ENCODE measurements at regions not wholly inside any gene's neighbourhood (a gene's known extent, or its start where the extent isn't known, plus 50 kb on each side); places are given as distances from the start of the nearest gene placed in this dataset.

DNA sequence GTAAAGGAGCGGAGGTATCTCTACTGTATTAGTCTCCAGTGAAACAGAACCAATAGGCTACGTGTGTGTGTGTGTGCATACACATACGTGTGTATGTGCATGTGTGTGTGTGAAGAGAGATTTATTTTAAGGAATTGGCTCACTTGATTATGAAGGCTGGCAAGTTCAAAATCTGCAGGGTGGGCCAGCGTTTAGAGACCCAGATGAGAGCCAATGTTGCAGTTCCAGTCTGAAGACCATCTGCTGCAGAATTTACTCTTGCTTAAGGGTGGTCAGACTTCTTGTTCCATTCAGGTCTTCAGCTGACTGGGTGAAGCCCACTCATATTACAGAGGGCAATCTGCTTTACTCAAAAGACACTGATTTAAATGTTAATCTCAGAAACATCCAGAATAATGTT lies 119.2 kb downstream of the FGF18 start (continued):
- TF ChIP-seq, protein P1, sequence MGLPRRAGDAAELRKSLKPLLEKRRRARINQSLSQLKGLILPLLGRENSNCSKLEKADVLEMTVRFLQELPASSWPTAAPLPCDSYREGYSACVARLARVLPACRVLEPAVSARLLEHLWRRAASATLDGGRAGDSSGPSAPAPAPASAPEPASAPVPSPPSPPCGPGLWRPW (IDR thresholded peaks at IDR 0.05), result no peak
- TF ChIP-seq HOXB13 (CRISPR knock-in tag; IDR thresholded peaks at IDR 0.05; ENCODE audit: low read depth), result no peak
- no peak for TF ChIP-seq CHD4 (IDR thresholded peaks at IDR 0.05; ENCODE audit: borderline replicate concordance)
- no peak for TF ChIP-seq BHLHE40 (IDR thresholded peaks at IDR 0.05; ENCODE audit: low read depth, low read length)
- no peak for TF ChIP-seq SREBF2 (IDR thresholded peaks at IDR 0.05)
- TF ChIP-seq NR3C1 (IDR thresholded peaks at IDR 0.05), result no peak

- no peak overlapping the region for H3K4me2 ChIP-seq
- 71% methylated on average over 5 of the region's 5 CpGs for WGBS (ENCODE audit: missing lambda C conversion rate)
- no peak overlapping the region for H3K4me3 ChIP-seq
- no peak for FAIRE-seq
- no peaks in the 10 kb centered on the region for H3K4me1 ChIP-seq
- TF ChIP-seq BCL3 (IDR thresholded peaks at IDR 0.05), result no peak
- TF ChIP-seq CHD4 (IDR thresholded peaks at IDR 0.05; ENCODE audit: borderline replicate concordance), result no peak
- TF ChIP-seq RAD21 (conservative IDR thresholded peaks at IDR 0.05 in 1 of 2, IDR thresholded peaks at IDR 0.05 in 1 of 2), result no peak
- no peak for TF ChIP-seq FOXS1 (CRISPR knock-in tag; IDR thresholded peaks at IDR 0.05)
- no peak for TF ChIP-seq ESRRA (IDR thresholded peaks at IDR 0.05; ENCODE audit: borderline replicate concordance, low read length)
- no peak for TF ChIP-seq ZFP36 (IDR thresholded peaks at IDR 0.05; ENCODE audit: borderline replicate concordance, partially characterized antibody)
- TF ChIP-seq POLR2A (IDR thresholded peaks at IDR 0.05; ENCODE audit: low read length), result no peak
- TF ChIP-seq, protein P2, sequence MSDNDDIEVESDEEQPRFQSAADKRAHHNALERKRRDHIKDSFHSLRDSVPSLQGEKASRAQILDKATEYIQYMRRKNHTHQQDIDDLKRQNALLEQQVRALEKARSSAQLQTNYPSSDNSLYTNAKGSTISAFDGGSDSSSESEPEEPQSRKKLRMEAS (IDR thresholded peaks at IDR 0.05), result no peak
- TF ChIP-seq MYC (IDR thresholded peaks at IDR 0.05; ENCODE audit: borderline replicate concordance, low read length), result no peak
- TF ChIP-seq HEYL (CRISPR knock-in tag; IDR thresholded peaks at IDR 0.05), result no peak
- TF ChIP-seq, protein P3, sequence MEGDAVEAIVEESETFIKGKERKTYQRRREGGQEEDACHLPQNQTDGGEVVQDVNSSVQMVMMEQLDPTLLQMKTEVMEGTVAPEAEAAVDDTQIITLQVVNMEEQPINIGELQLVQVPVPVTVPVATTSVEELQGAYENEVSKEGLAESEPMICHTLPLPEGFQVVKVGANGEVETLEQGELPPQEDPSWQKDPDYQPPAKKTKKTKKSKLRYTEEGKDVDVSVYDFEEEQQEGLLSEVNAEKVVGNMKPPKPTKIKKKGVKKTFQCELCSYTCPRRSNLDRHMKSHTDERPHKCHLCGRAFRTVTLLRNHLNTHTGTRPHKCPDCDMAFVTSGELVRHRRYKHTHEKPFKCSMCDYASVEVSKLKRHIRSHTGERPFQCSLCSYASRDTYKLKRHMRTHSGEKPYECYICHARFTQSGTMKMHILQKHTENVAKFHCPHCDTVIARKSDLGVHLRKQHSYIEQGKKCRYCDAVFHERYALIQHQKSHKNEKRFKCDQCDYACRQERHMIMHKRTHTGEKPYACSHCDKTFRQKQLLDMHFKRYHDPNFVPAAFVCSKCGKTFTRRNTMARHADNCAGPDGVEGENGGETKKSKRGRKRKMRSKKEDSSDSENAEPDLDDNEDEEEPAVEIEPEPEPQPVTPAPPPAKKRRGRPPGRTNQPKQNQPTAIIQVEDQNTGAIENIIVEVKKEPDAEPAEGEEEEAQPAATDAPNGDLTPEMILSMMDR (IDR thresholded peaks at IDR 0.05), result no peak
- no peak for TF ChIP-seq JUNB (IDR thresholded peaks at IDR 0.05)
- TF ChIP-seq ZSCAN20 (CRISPR knock-in tag; IDR thresholded peaks at IDR 0.05), result no peak
- TF ChIP-seq PBX3 (IDR thresholded peaks at IDR 0.05), result no peak
- TF ChIP-seq, protein P4, sequence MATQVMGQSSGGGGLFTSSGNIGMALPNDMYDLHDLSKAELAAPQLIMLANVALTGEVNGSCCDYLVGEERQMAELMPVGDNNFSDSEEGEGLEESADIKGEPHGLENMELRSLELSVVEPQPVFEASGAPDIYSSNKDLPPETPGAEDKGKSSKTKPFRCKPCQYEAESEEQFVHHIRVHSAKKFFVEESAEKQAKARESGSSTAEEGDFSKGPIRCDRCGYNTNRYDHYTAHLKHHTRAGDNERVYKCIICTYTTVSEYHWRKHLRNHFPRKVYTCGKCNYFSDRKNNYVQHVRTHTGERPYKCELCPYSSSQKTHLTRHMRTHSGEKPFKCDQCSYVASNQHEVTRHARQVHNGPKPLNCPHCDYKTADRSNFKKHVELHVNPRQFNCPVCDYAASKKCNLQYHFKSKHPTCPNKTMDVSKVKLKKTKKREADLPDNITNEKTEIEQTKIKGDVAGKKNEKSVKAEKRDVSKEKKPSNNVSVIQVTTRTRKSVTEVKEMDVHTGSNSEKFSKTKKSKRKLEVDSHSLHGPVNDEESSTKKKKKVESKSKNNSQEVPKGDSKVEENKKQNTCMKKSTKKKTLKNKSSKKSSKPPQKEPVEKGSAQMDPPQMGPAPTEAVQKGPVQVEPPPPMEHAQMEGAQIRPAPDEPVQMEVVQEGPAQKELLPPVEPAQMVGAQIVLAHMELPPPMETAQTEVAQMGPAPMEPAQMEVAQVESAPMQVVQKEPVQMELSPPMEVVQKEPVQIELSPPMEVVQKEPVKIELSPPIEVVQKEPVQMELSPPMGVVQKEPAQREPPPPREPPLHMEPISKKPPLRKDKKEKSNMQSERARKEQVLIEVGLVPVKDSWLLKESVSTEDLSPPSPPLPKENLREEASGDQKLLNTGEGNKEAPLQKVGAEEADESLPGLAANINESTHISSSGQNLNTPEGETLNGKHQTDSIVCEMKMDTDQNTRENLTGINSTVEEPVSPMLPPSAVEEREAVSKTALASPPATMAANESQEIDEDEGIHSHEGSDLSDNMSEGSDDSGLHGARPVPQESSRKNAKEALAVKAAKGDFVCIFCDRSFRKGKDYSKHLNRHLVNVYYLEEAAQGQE (IDR thresholded peaks at IDR 0.05), result no peak
- TF ChIP-seq HMGXB4 (CRISPR knock-in tag; IDR thresholded peaks at IDR 0.05; ENCODE audit: borderline replicate concordance), result no peak
- TF ChIP-seq HOXA7 (CRISPR knock-in tag; IDR thresholded peaks at IDR 0.05), result no peak
- no peak for TF ChIP-seq NR3C1 (IDR thresholded peaks at IDR 0.05)
- no peak for TF ChIP-seq EHMT2 (IDR thresholded peaks at IDR 0.05; ENCODE audit: low read depth)
- no peaks in the 10 kb centered on the region for H3K9me3 ChIP-seq
- H3K27ac ChIP-seq, result 0 out of 6 replicates have a peak overlapping the region, but pooled peaks of 1 of the 2 experiments have one; percentile 13
- no peak for ATAC-seq
- CTCF ChIA-PET, result no interaction called here
- no peak for DNase-seq (ENCODE audit: low read depth in 1 of 2, low spot score in 1 of 2)
- POLR2A ChIA-PET, result no interaction called here
These were observed 121.4 kb downstream of the FGF18 start for GRCh38 chr5:171540865-171541264.
